Spinal cord (tissue), 9 donors: ENCODE measurements at regions not wholly inside any gene's neighbourhood (a gene's known extent, or its start where the extent isn't known, plus 50 kb on each side); places are given as distances from the start of the nearest gene placed in this dataset.

ENCODE experiments used
- DNase-seq, 6 donors: peaks; one replicate each; pipeline versions ENCODE4 v3.0.0 to v3.0.0-alpha.2; 2013 to 2015; ENCODE audit warnings: low spot score in 6 of 6, low read depth in 4 of 6
- H3K27ac ChIP-seq: one replicate; pipeline ENCODE4 v1.5.1; 2013; ENCODE audit warnings: low read depth, low read length, control low read depth
- H3K27me3 ChIP-seq: one replicate; pipeline ENCODE4 v1.6.1; 2013; ENCODE audit warnings: low read length; ENCODE audit not compliant: control insufficient read depth, insufficient read depth
- H3K36me3 ChIP-seq: one replicate; pipeline ENCODE4 v1.6.1; 2013; ENCODE audit warnings: low read length; ENCODE audit not compliant: control insufficient read depth, insufficient read depth
- H3K4me1 ChIP-seq: one replicate; pipeline ENCODE4 v1.6.1; 2013; ENCODE audit warnings: low read length; ENCODE audit not compliant: control insufficient read depth, insufficient read depth
- H3K4me3 ChIP-seq: one replicate; pipeline ENCODE4 v1.5.1; 2013; ENCODE audit warnings: low read depth, low read length, control low read depth
- H3K9me3 ChIP-seq: one replicate; pipeline ENCODE4 v1.6.1; 2013; ENCODE audit warnings: low read length; ENCODE audit not compliant: control insufficient read depth, insufficient read depth
- WGBS: methylation state at CpG from one replicate; pipeline ENCODE4 v1.1.5; 2013; ENCODE audit warnings: missing lambda C conversion rate; ENCODE audit not compliant: insufficient coverage; 5-methylcytosine and 5-hydroxymethylcytosine counted together
- donor health status: healthy.

DNA sequence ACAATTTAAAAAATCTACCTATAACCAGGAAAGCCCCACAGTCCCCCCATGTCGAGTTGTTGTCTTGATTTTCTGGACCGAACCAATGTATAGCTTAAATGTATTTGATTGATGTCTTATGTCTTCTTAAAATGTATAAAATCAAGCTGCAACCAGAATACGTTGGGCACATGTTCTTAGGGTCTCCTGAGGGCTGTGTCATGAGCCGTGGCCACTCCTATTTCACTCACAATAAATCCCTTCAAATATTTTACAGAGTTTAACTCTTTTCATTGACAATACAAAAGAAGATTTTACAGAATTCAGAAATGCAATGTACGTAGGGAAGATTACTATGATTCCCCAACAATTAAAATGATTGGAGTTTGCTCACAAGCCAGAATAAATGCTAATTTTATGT lies 428.7 kb upstream of the RAG2 start:
- Histone ChIP-seq H3K4me3 (no peak overlapping the region), H3K27ac (no peak overlapping the region), H3K36me3 (no peaks in the 10 kb centered on the region), H3K4me1 (no peaks in the 10 kb centered on the region), H3K9me3 (no peaks in the 10 kb centered on the region), H3K27me3 (no peaks in the 10 kb centered on the region)
- DNase-seq = no peak
- WGBS = no CpG with 5 or more reads among the region's 5 CpGs

DNA sequence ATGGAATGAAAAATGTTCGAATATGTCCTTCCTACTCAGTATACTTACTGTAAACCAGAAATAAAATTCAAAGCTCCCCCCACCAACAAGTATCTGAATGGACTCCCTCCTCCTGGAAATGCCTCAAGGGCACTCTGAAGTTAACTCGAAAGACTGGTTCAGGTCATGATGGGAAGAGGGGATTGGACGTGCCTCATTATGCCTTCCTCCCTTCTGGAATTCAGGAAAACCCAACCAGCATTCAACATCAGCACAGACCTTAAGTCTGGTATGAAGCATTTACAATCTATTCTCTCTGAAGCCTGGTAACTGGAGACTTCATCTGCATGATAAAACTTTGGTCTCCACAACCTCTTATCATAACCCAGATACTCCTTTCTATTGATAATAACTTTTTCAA lies 428.3 kb upstream of the RAG2 start:
- Histone ChIP-seq H3K4me3 (no peak overlapping the region), H3K4me1 (no peaks in the 10 kb centered on the region), H3K27ac (no peak overlapping the region)

DNA sequence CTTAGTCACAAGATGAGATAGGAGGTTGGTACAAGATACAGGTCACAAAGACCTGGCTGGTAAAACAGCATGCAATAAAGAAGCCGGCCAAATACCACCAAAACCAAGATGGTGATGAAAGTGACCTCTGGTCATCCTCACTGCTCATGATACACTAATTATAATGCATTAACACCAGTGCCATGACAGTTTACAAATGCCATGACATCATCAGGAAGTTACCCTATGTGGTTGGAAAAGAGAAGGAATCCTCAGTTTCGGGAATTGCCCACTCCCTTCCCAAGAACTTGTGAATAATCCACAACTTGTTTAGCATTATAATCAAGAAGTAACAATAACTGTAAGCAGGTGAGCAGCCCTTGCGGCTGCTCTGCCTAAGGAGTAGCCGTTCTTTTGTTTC lies 408.5 kb upstream of the RAG2 start:
- no peak for DNase-seq
- Histone ChIP-seq H3K36me3 (no peaks in the 10 kb centered on the region), H3K4me3 (no peak overlapping the region), H3K27me3 (no peaks in the 10 kb centered on the region), H3K27ac (no peak overlapping the region), H3K9me3 (no peaks in the 10 kb centered on the region), H3K4me1 (no peaks in the 10 kb centered on the region)
- 83% methylated on average over 2 of the region's 4 CpGs for WGBS

More for the DNA sequence above, 428.3 kb upstream of the RAG2 start:
- H3K36me3 ChIP-seq = no peaks in the 10 kb centered on the region
- no CpG with 5 or more reads among the region's 3 CpGs for WGBS
- H3K27me3 ChIP-seq = no peaks in the 10 kb centered on the region
- DNase-seq = no peak
- no peaks in the 10 kb centered on the region for H3K9me3 ChIP-seq

DNA sequence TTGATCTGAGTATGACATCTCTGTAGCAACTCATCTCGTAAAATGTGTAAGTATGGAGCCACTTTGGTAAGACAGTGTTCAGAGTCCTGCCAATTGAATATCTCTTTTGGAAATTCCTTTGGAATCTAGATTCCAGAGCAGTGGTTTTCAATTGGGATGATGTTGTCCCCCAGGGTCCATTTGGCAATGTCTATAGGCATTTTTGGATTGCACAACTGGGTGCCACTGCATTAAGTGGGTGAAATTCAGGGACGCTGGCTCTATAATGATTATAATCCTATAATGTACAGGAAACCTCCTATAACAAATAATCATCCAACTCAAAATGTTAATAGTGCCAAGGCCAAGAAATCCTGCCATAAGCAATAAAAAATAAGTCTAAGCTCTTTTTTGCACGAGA lies 404.8 kb upstream of the RAG2 start:
- Histone ChIP-seq H3K4me1 (no peaks in the 10 kb centered on the region), H3K4me3 (no peak overlapping the region), H3K27ac (no peak overlapping the region), H3K36me3 (no peaks in the 10 kb centered on the region), H3K27me3 (no peaks in the 10 kb centered on the region), H3K9me3 (no peaks in the 10 kb centered on the region)
- WGBS = 86% methylated on average over 1 of the region's 3 CpGs
- no peak for DNase-seq

DNA sequence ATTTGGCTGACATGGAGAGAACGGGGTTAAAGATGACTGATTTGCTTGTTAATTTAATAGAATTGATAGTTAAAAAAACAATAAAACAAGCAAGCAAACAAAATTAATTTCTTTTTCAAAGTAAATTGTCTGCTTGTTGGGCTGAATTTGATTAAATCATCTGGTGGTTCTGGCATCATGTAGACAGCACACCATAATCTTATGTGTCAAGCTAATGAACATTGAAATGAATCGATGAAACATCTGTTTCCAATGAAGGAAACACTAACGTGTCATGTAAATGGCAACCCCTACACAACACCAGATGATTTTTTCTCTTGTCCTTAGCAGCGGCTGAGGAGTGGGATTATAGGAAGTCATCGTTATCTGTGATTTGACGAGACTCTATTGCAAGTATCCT lies 399.6 kb upstream of the RAG2 start:
- H3K4me1 ChIP-seq = no peaks in the 10 kb centered on the region
- no peak overlapping the region for H3K27ac ChIP-seq
- H3K9me3 ChIP-seq = no peaks in the 10 kb centered on the region
- H3K36me3 ChIP-seq = no peaks in the 10 kb centered on the region
- no peak overlapping the region for H3K4me3 ChIP-seq
- peak in 1 of 6 donors; percentile 7 for DNase-seq
- H3K27me3 ChIP-seq = no peaks in the 10 kb centered on the region
- 100% methylated on average over 1 of the region's 6 CpGs for WGBS

DNA sequence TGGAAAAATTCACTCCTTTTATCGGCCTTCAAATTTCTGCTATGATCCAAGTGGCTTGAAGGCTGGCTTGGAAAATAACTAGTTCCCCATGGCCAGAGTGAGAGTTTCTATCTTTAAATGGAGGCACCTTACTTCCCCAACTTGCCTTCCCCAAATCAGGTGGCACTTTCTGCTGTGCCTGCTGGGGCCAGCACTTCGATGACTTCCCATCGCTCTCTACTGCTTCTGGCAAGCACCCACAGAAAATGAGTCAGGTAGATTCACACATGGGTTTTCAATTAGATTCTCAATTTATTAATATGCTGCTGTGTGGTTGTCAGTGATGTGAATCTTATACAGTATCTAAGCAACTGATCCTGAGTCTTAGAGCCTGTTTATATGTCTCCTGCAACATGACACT lies 398.8 kb upstream of the RAG2 start:
- H3K36me3 ChIP-seq = no peaks in the 10 kb centered on the region
- no peaks in the 10 kb centered on the region for H3K9me3 ChIP-seq
- H3K4me1 ChIP-seq = no peaks in the 10 kb centered on the region
- no peak for DNase-seq
- WGBS = 80% methylated on average over 1 of the region's 3 CpGs
- no peak overlapping the region for H3K27ac ChIP-seq
- no peaks in the 10 kb centered on the region for H3K27me3 ChIP-seq
- H3K4me3 ChIP-seq = no peak overlapping the region

DNA sequence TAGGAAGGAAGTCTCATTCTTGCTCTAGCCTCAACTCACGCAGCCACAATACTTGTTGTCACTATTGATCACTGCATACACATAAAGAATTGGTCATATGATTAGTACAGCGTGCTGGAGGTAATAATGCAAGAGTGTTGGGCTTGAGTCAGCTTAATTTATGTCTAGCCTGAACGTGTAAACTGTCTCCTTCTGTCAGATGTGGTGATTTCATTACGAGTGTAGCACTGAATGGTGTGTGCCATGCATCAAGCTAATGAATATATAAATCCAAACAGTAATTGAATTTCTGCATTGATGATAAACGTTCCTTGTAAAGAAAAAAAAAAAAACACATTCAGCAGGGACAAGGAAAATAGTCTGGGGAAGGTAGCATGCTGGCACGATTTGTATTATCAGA lies 396.2 kb upstream of the RAG2 start:
- no peaks in the 10 kb centered on the region for H3K36me3 ChIP-seq
- no peak overlapping the region for H3K27ac ChIP-seq
- peak in 1 of 6 donors; percentile 66 for DNase-seq
- H3K9me3 ChIP-seq = no peaks in the 10 kb centered on the region
- no peaks in the 10 kb centered on the region for H3K4me1 ChIP-seq
- H3K27me3 ChIP-seq = no peaks in the 10 kb centered on the region
- no CpG with 5 or more reads among the region's 6 CpGs for WGBS
- H3K4me3 ChIP-seq = no peak overlapping the region

DNA sequence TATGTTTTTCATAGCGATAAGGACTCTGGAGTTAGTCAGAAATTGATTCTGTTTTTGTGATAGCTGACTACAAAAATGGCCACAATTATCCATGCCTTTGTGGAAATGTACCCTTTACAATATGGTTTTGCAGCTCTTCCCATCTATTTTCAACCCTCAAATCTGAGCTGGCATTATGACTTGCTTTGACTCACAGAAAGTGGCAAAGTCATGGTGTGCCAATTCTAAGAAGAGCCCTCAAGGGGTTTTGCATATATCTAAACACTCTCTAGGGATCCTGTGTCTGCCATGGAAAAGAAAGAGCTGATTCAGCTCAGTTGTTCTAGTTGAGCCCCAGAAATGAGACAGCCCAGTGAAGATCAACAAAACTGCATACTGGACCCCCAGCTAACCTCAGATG lies 390.5 kb upstream of the RAG2 start:
- no peak for DNase-seq
- no peaks in the 10 kb centered on the region for H3K36me3 ChIP-seq
- H3K9me3 ChIP-seq = peaks cover 6% of the 10 kb centered on the region
- no peaks in the 10 kb centered on the region for H3K4me1 ChIP-seq
- WGBS = no CpG with 5 or more reads among the region's 1 CpG
- H3K27me3 ChIP-seq = no peaks in the 10 kb centered on the region
- H3K4me3 ChIP-seq = no peak overlapping the region
- H3K27ac ChIP-seq = no peak overlapping the region

DNA sequence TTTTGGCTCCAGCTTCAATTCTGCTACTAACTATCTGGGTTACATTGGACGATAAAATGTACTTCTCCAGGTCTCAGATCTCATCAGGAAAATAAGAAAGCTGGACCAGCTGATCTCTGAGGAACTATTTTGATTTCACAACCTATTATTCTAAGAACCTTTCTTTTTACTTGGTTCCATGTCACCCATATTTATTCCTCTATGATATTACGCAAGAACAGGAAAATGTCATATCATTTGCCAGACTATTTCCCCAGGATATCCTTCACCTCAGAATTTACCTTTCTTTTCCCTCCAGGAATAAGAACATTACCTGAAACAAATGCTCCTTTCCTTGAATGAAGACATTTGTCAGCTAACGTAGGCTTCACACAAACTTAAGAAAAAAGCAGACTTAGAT lies 387.5 kb upstream of the RAG2 start:
- WGBS = 95% methylated on average over 2 of the region's 3 CpGs
- Histone ChIP-seq H3K27me3 (no peaks in the 10 kb centered on the region), H3K36me3 (no peaks in the 10 kb centered on the region), H3K9me3 (peaks cover 6% of the 10 kb centered on the region), H3K4me1 (no peaks in the 10 kb centered on the region), H3K27ac (no peak overlapping the region), H3K4me3 (no peak overlapping the region)
- no peak for DNase-seq

DNA sequence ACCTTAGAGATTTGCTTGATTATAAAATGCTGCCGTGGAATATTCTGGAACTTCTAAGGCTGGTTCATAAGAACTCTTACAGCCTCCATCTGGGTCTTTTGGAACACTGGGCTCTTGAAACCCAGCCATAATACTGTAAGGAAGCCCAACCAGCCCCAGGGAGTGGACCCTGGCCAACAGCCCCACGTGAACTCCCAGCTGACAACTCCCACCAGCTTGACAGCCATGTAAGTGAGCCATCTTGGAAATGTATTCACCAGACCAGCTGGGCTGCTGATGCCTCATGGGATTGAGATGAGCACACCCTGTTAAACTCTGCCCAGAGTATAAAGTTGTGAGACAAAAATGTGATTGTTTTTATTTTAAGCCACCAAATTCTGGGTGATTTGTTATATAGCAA lies 378.7 kb upstream of the RAG2 start:
- no peak overlapping the region for H3K27ac ChIP-seq
- H3K4me1 ChIP-seq = no peaks in the 10 kb centered on the region
- H3K36me3 ChIP-seq = no peaks in the 10 kb centered on the region
- no CpG with 5 or more reads among the region's 2 CpGs for WGBS
- no peaks in the 10 kb centered on the region for H3K27me3 ChIP-seq
- peak in 1 of 6 donors; percentile 61 for DNase-seq
- H3K9me3 ChIP-seq = no peaks in the 10 kb centered on the region
- no peak overlapping the region for H3K4me3 ChIP-seq
